ENCODE measurements at regions not wholly inside any gene's neighbourhood (a gene's known extent, or its start where the extent isn't known, plus 50 kb on each side); places are given as distances from the start of the nearest gene placed in this dataset.

DNA sequence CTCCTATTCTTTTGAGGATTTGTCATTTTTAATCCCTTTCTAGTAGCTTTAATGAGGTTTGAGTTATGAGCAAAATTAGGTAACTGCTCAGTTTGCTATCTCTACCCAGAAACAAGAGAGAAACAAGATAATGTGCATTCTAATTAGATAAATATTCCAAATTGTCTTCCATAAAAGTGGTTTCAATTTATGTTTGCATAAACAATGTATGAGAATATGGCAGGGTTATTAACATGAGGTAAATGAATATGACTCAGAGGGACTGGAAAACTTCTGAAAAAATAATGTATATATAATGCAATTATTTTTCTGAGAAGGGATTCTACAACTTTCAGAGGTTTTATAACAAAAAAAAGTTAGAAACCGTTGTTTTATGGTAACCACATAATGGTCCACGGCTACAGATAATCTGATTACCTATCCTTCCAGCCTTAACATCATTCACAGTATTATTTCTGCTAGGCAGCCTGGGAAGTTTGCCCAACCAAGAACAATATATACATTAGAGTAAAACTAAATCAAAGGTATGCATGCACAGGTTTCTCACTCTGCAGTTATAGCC is 101.2 kb downstream of the CRPPA start:
- DNase-seq (ENCODE audit: low spot score), result no peak

- no peak for DNase-seq (ENCODE audit: low spot score)
Observed at GRCh38 chr7:16318989-16319915, 102.1 kb downstream of the CRPPA start.

GRCh38 chr7:16318463-16318862 is 102.9 kb downstream of the CRPPA start:
- DNase-seq (ENCODE audit: low spot score), result no peak

DNA sequence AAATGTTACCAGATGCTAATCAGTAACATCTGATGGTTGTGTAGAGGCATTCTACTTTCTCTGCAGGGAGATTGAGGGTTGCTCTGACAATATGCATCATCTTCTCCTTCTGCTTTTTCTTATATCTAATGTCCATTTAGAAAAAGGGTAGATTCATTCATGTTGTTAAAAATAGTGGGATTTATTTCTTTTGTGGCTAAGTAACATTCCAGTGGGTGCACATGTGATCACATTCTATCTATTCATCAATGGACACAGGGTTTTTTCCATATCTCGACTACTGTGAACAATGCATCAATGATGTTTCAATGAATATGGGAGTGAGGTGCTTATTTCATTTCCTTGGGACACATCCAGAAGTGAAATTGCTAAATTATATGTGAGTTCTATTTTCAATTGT is 103.9 kb downstream of the CRPPA start:
- no peak for DNase-seq (ENCODE audit: low spot score)

DNA sequence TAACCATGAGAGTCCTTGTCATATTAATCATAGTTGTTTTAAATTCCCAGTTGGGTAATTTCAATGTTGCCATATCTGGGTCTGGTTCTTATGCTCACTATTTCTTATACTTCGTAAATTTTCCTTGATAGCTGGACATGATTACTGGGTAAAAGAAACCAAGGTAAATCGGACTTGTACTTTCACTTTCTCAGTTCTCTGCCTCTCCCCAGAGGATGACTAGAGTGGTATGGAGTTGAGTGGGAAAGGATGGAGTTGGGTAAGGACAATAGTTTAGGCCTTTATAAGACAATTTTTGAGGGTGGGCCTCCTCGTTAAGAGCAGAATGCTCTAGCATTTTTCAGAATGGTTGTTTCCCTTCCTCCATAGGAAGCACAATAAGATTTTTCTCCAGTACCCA is 106.1 kb downstream of the CRPPA start:
- DNase-seq (ENCODE audit: low spot score), result no peak

DNA sequence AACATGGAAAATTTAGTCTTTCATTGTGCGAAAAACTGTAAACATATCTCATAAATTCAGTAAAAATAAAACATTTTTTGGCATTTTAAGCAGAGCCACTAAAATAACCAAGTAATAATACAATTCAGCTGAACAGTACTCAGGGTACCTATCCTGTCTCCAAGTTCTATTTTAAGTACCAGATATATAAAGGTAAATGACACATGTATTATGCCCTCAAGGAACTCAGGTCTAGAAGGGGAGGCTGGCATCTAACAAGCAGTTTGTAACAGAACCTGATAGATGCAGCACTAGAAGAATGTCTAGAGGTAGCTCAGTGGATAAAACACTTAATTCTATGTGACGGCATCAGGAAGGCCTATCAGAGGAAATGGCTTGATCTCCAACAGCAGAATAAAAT is 112.2 kb downstream of the CRPPA start:
- DNase-seq (ENCODE audit: low spot score), result no peak

DNA sequence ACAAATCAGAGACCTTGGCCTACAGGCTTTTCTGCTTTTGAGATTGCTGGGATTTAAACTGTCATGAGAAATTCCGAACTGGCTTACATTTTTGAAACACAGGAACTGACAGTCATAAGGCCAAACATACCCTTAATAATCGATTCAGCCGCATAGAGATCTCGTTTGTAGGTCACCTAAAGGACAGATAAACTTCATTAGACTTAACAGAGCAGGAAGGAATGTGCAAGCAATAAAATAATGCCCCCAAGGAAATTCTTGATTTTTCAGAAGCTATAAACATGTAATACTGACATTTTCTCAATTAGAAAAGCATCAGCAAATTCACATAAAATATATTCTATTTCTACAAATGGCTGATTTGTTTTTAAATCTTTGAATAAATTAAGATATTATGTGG is 120.0 kb downstream of the CRPPA start:
- DNase-seq (ENCODE audit: low spot score), result no peak

DNA sequence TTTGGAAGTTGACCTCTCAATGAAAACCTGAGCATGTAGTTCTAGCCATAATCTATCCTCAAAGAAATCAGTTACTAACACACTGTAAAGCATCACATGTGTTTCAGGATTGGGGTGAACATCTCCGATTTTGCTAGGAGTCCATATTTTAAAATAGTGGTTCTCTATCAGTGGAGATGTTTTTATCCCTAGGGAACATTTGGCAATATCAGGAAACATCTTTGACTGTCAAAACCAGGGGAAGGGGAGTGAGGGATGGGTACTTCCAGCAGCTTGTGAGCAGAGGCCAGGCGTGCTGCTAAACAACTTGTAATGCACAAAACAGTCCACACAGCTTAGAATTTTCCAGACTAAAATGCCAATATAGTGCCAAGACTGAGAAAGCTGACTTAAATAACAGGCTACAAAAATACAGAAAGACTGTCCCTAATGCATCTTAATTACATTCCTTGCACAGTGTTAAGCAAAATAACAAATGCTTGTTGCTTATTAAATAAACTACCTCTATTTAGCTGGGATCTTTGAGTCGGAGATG is 120.9 kb downstream of the CRPPA start:
- DNase-seq (ENCODE audit: low spot score), result no peak

DNA sequence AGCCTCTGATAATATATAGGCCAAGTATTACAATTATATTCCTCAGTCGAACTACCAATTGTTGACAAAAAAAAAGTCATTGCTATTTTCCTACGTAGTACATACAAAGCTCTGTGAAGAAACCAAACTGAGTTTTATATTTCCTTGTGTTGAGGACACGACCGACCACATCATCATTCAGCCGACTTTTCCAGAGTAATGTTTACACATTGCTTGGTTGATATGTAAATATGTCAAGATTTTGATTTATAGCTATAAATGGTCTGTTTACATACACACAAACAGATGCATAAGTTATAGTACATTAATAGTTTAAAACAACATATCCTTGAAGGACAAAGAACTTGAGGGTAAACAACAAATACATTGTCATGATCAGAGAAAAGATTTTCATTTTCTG is 121.5 kb downstream of the CRPPA start:
- DNase-seq (ENCODE audit: low spot score), result no peak

DNA sequence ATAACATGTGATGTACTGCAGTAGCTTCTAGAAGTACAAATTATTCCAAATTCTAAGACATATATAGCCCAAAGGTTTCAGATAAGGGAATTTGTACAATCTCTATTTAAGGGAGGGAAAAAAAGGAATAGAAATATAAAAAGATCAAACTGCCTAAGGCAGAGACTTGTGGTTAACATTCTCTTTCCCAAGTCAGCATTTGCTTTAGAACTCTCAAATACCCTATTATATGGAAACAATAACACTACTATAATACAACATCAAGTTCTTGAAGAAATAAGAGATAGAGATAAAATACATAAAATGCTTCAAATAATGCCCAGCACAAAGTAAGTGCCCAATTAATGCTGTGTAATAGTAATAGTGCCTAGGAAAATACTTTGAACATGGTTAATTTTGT is 123.1 kb downstream of the CRPPA start:
- DNase-seq (ENCODE audit: low spot score), result no peak

DNA sequence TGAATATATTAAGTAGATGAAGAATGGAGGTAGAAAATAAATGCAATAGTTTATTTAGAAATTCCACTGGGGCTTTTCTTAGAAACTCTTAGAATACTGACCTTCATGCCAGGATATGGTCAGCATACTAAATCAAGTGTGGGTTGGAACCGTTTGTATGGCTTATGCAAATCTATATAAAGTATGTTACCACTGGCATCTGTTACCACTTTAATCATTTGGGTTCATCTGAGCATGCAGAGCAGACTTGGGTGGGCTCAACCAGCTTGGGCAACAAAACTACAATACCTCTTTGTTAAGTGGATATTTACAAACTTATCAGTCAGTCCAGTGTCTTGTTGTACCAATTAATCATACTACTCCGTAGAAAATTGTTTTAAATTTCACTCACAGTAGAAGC is 125.8 kb downstream of the CRPPA start:
- DNase-seq (ENCODE audit: low spot score), result no peak

- DNase-seq (ENCODE audit: low spot score), result no peak
Observed at GRCh38 chr7:16293669-16294425, 127.5 kb downstream of the CRPPA start.

DNA sequence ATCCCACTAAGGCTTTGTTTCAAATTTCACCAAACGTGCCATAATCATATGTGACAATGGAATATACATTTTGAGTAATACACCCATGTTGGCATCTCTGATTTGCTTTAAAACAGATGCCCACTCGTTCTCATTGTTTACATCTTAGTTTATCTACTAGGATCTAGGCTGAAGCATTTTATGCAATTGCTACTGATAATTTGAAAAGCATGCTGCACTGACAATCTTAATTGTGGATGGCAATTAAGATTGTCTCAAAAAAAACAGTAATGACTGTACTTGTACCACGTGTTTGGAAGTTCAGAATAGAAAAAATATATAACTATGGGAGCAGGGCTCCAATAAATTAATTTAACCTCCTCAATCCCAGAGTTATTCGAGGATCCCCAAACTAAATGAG is 136.8 kb downstream of the CRPPA start:
- DNase-seq (ENCODE audit: low spot score), result no peak

DNA sequence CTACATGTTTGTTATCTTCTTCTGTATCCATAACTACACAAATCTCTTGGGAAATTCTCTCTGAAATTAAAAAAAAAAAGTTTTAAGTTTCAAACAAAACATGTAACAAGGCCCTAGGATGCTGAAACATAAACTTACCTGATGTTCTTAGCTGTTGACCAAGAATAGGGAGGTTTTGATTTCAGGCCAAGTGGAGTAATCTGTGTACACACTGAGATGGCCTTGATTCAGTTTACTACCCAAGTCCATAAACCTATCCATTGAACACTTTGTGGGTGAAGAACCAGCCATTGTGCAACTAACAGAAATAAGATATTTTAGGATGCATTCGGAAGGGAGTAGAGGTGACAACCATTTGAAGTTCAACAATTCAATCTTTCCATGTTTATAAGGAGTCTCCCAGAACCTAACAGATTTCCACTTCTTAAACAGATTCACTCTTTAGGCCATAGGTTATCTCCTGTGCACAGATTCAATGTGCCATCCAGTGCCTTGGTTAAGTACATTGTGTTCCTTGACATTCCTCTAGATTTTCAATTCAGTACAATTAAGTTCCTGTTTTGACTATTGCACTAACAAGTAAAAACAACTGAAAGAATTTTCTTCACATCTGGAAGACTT is 143.1 kb downstream of the CRPPA start:
- DNase-seq (ENCODE audit: low spot score), result no peak

- no peak for DNase-seq (ENCODE audit: low spot score)
Observed at GRCh38 chr7:16271990-16272665, 149.2 kb downstream of the CRPPA start.

GRCh38 chr7:16271355-16271915 is 149.9 kb downstream of the CRPPA start:
- DNase-seq (ENCODE audit: low spot score), result no peak

GRCh38 chr7:16270844-16271243 is 150.5 kb downstream of the CRPPA start:
- no peak for DNase-seq (ENCODE audit: low spot score)

DNA sequence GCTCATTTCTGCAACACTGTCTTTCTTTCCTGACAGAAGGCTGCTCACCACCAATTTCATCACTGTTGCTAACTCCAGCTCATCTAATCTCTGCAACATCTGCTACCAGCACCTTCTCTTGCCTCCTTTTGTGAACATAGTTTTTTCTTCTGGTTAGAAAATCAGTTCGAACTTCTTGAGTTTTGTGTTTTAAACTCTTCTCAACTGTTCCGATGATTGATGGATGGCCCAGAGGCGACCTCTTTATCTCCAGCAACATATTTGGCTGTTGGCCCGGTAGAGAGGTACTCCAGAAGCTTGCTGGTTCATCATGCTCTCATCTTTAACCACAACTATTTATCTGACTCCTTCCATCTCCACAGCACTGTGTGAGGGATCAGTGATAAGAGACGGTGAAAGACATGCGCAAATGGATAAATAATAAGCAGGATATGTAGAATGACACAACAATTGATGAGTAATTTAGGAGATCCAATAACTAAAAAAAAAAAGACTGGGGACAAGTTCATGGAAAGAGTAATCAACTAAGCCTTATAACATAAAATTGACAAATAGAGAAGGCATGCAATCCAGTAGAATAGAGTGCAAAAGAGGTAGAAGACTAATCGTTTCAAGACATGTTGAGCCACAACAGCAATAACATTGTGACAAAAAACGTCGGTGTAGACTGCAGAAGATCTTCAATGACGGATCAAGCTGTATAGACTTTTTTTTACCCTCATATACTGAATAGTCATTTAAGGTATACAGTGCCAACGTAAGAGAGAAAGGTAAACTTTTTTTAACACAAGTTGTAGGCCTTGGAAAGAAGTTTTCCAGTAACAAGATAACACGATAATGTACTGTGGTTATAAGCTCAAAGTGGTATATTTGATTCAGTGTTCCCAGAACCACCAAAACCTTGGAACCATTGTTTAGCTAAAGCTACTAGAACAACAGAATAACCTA is 152.2 kb downstream of the CRPPA start:
- no peak for DNase-seq (ENCODE audit: low spot score)

- DNase-seq (ENCODE audit: low spot score), result no peak
Observed at GRCh38 chr7:16267953-16268820, 153.2 kb downstream of the CRPPA start.

Measured in CD4-positive, alpha-beta T cell treated with Interleukin-2 at 100 ng/mL for 4 hours (primary cell).